Suprapubic skin (tissue), 4 donors: ENCODE measurements at regions not wholly inside any gene's neighbourhood (a gene's known extent, or its start where the extent isn't known, plus 50 kb on each side); places are given as distances from the start of the nearest gene placed in this dataset.

Experiments
- DNase-seq, 2 donors: peaks; one replicate each; pipeline ENCODE4 v3.0.0-alpha.2; 2019; ENCODE audit warnings: low spot score in 2 of 2
- H3K27ac ChIP-seq: fragments of 200-600 bp; sonication (generic); one replicate; pipeline ENCODE4 v1.5.1; 2019
- H3K27me3 ChIP-seq: fragments of 200-600 bp; sonication (generic); one replicate; pipeline ENCODE4 v1.5.1; 2019
- H3K36me3 ChIP-seq: fragments of 200-600 bp; sonication (generic); one replicate; pipeline ENCODE4 v1.5.1; 2019
- H3K4me1 ChIP-seq: fragments of 200-600 bp; sonication (generic); one replicate; pipeline ENCODE4 v1.5.1; 2019
- H3K4me3 ChIP-seq: fragments of 200-600 bp; sonication (generic); one replicate; pipeline ENCODE4 v1.5.1; 2019; ENCODE audit warnings: mild to moderate bottlenecking
- H3K9me3 ChIP-seq: fragments of 200-600 bp; sonication (generic); one replicate; pipeline ENCODE4 v1.5.1; 2019
- CTCF ChIP-seq, 2 donors: fragments of 200-600 bp in 1 of 2; fragments of 450-650 bp in 1 of 2; sonication (generic) in 1 of 2; IDR thresholded peaks; one replicate each; pipeline ENCODE4 v1.5.1; 2016 to 2019; ENCODE audit warnings: antibody characterized with exemption in 2 of 2, mild to moderate bottlenecking in 1 of 2, moderate library complexity in 1 of 2
- EP300 ChIP-seq: sonication (generic); formaldehyde crosslinking; IDR thresholded peaks from one replicate; pipeline ENCODE4 v1.6.1; 2017; ENCODE audit warnings: antibody characterized with exemption
- POLR2A ChIP-seq, 2 donors: fragments of 450-650 bp; IDR thresholded peaks; one replicate each; pipeline ENCODE4 v1.6.1; 2017; ENCODE audit warnings: antibody characterized with exemption in 2 of 2, mild to moderate bottlenecking in 2 of 2, moderate library complexity in 2 of 2
- POLR2AphosphoS5 ChIP-seq, 3 donors: sonication (generic); formaldehyde crosslinking; IDR thresholded peaks; one replicate each; pipeline ENCODE4 v1.6.1; 2017; ENCODE audit warnings: antibody characterized with exemption in 3 of 3
- WGBS: methylation state at CpG from one replicate; pipeline ENCODE4 v1.1.5; 2018; 5-methylcytosine and 5-hydroxymethylcytosine counted together

- TF ChIP-seq CTCF (IDR thresholded peaks at IDR 0.05) = no peak
- no peak for TF ChIP-seq EP300
- no peak for TF ChIP-seq POLR2A (IDR thresholded peaks at IDR 0.05)
- TF ChIP-seq POLR2AphosphoS5 (IDR thresholded peaks at IDR 0.05) = no peak
- no peak for DNase-seq
- Histone ChIP-seq H3K4me3 (no peak overlapping the region), H3K27ac (no peak overlapping the region), H3K27me3 (no peaks in the 10 kb centered on the region), H3K4me1 (no peaks in the 10 kb centered on the region), H3K36me3 (no peaks in the 10 kb centered on the region), H3K9me3 (no peaks in the 10 kb centered on the region)
- 69% methylated on average over 7 of the region's 7 CpGs for WGBS
These were observed 198.7 kb upstream of the SLITRK1 start for GRCh38 chr13:84080748-84081530.

- no peak overlapping the region for H3K4me3 ChIP-seq
- no peaks in the 10 kb centered on the region for H3K9me3 ChIP-seq
- no peaks in the 10 kb centered on the region for H3K4me1 ChIP-seq
- no peak for DNase-seq
- H3K27me3 ChIP-seq = no peaks in the 10 kb centered on the region
- H3K27ac ChIP-seq = no peak overlapping the region
- no peaks in the 10 kb centered on the region for H3K36me3 ChIP-seq
- TF ChIP-seq POLR2AphosphoS5 (IDR thresholded peaks at IDR 0.05) (no peak), EP300 (no peak), CTCF (IDR thresholded peaks at IDR 0.05) (no peak), POLR2A (IDR thresholded peaks at IDR 0.05) (no peak)
These were observed 195.0 kb upstream of the SLITRK1 start for GRCh38 chr13:84077271-84077670.

GRCh38 chr13:84076280-84076679 lies 194.0 kb upstream of the SLITRK1 start:
- Histone ChIP-seq H3K4me1 (no peaks in the 10 kb centered on the region), H3K27ac (no peak overlapping the region), H3K9me3 (no peaks in the 10 kb centered on the region), H3K36me3 (no peaks in the 10 kb centered on the region), H3K4me3 (no peak overlapping the region), H3K27me3 (no peaks in the 10 kb centered on the region)
- TF ChIP-seq EP300 (no peak), POLR2A (IDR thresholded peaks at IDR 0.05) (no peak), CTCF (IDR thresholded peaks at IDR 0.05) (no peak), POLR2AphosphoS5 (IDR thresholded peaks at IDR 0.05) (no peak)
- WGBS = 95% methylated on average over 1 of the region's 1 CpG
- DNase-seq = no peak

- Histone ChIP-seq H3K27ac (no peak overlapping the region), H3K36me3 (no peaks in the 10 kb centered on the region), H3K4me3 (no peak overlapping the region), H3K27me3 (no peaks in the 10 kb centered on the region), H3K9me3 (no peaks in the 10 kb centered on the region), H3K4me1 (no peaks in the 10 kb centered on the region)
- 85% methylated on average over 3 of the region's 3 CpGs for WGBS
- TF ChIP-seq POLR2AphosphoS5 (IDR thresholded peaks at IDR 0.05) = no peak
- no peak for TF ChIP-seq CTCF (IDR thresholded peaks at IDR 0.05)
- TF ChIP-seq POLR2A (IDR thresholded peaks at IDR 0.05) = no peak
- no peak for TF ChIP-seq EP300
- no peak for DNase-seq
These were observed 168.3 kb upstream of the SLITRK1 start for GRCh38 chr13:84050536-84050935.

- DNase-seq = no peak
- H3K4me3 ChIP-seq = no peak overlapping the region
- TF ChIP-seq POLR2A (IDR thresholded peaks at IDR 0.05) = no peak
- TF ChIP-seq EP300 = no peak
- TF ChIP-seq CTCF (IDR thresholded peaks at IDR 0.05) = no peak
- TF ChIP-seq POLR2AphosphoS5 (IDR thresholded peaks at IDR 0.05) = no peak
- no peaks in the 10 kb centered on the region for H3K9me3 ChIP-seq
- no peaks in the 10 kb centered on the region for H3K27me3 ChIP-seq
- no peaks in the 10 kb centered on the region for H3K36me3 ChIP-seq
- H3K27ac ChIP-seq = no peak overlapping the region
- WGBS = 60% methylated on average over 2 of the region's 2 CpGs
- H3K4me1 ChIP-seq = no peaks in the 10 kb centered on the region
These were observed 167.4 kb upstream of the SLITRK1 start for GRCh38 chr13:84049443-84050219.
